Activated CD8-positive, alpha-beta T cell treated with anti-CD3 and anti-CD28 coated beads for 36 hours (primary cell): ENCODE measurements at regions not wholly inside any gene's neighbourhood (a gene's known extent, or its start where the extent isn't known, plus 50 kb on each side); places are given as distances from the start of the nearest gene placed in this dataset.

Experiments used
- ATAC-seq: fragments of 200-7000 bp; cut with Tn5 transposase; one replicate; pipeline ENCODE4 v1.10.0; 2021; ENCODE audit warnings: mild to moderate bottlenecking, moderate library complexity
- CTCF ChIA-PET: fragments of 350-600 bp; sonication (Branson Sonifier 250); formaldehyde crosslinking; loops from one replicate; lab custom pipeline; 2021; ENCODE audit warnings: antibody characterized with exemption; lab: Charles Lee
- POLR2A ChIA-PET: fragments of 350-600 bp; sonication (Branson Sonifier 250); formaldehyde crosslinking; loops from one replicate; lab custom pipeline; 2021; ENCODE audit warnings: antibody characterized with exemption; lab: Charles Lee
- DNase-seq: peaks from one replicate; pipeline ENCODE4 v3.0.0-alpha.2; 2020
- H3K27ac Mint-ChIP-seq: one replicate; pipeline ENCODE4 v1.8.0; 2021; ENCODE audit warnings: mild to moderate bottlenecking, mixed read lengths
- H3K27me3 Mint-ChIP-seq: one replicate; pipeline ENCODE4 v1.8.0; 2021; ENCODE audit warnings: mixed read lengths
- H3K36me3 Mint-ChIP-seq: one replicate; pipeline ENCODE4 v1.8.0; 2021; ENCODE audit warnings: low read depth, mixed read lengths
- H3K4me1 Mint-ChIP-seq: one replicate; pipeline ENCODE4 v1.8.0; 2021; ENCODE audit warnings: low read depth, mixed read lengths
- H3K4me3 Mint-ChIP-seq: one replicate; pipeline ENCODE4 v1.8.0; 2021; ENCODE audit warnings: mild to moderate bottlenecking, moderate library complexity, mixed read lengths
- H3K9me3 Mint-ChIP-seq: one replicate; pipeline ENCODE4 v1.8.0; 2021; ENCODE audit warnings: mixed read lengths
- intact Hi-C: fragments of 100-400 bp; cut with micrococcal nuclease; formaldehyde crosslinking; loops from one replicate; pipeline ENCODE4 v1.10.0; 2022
- TF ChIP-seq, protein P1 (sequence below): fragments of 200-600 bp; IDR thresholded peaks from one replicate; pipeline ENCODE4 v1.8.0; 2022; ENCODE audit warnings: antibody characterized with exemption, mild to moderate bottlenecking

DNA sequence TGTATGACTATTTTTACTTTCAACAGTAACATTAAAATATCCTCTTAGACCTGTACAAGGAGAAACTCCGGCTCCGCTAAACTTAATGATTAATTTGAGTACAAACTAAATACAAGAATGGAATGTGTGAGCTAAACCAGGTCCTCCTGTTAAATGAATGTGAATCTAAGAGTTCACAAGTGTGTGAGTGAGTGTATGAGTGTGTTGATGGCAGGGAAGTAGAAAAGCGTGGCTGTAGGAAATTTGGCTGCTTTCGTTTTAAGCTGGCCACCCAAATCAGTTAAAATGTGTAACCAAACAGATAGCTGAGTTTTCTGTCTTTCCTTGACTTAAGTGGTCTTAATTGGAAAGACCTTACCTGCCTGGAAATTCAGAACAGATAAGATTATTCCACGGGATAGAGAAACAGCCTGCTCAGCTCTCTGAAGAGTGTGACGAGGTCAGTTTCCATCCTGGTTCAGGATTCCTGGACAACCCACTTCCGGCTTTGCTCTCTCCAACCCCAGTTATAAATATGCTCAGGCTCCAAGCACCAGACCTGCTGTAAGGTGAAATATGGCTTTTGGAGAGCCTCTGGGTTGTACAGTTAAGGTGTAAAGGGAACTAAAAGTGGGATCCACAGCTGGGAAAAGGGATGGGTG, 908.6 kb upstream of the EDIL3 start:
- intact Hi-C loops = no loop called here
- ChIA-PET POLR2A (no interaction called here), CTCF (no interaction called here)
- Mint-ChIP-seq H3K27me3 (no peaks in the 10 kb centered on the region), H3K27ac (no peak overlapping the region), H3K9me3 (no peaks in the 10 kb centered on the region), H3K4me1 (no peaks in the 10 kb centered on the region), H3K4me3 (no peak overlapping the region), H3K36me3 (no peaks in the 10 kb centered on the region)
- no peak for DNase-seq
- no peak for ATAC-seq
- TF ChIP-seq, protein P1, sequence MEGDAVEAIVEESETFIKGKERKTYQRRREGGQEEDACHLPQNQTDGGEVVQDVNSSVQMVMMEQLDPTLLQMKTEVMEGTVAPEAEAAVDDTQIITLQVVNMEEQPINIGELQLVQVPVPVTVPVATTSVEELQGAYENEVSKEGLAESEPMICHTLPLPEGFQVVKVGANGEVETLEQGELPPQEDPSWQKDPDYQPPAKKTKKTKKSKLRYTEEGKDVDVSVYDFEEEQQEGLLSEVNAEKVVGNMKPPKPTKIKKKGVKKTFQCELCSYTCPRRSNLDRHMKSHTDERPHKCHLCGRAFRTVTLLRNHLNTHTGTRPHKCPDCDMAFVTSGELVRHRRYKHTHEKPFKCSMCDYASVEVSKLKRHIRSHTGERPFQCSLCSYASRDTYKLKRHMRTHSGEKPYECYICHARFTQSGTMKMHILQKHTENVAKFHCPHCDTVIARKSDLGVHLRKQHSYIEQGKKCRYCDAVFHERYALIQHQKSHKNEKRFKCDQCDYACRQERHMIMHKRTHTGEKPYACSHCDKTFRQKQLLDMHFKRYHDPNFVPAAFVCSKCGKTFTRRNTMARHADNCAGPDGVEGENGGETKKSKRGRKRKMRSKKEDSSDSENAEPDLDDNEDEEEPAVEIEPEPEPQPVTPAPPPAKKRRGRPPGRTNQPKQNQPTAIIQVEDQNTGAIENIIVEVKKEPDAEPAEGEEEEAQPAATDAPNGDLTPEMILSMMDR = no peak

DNA sequence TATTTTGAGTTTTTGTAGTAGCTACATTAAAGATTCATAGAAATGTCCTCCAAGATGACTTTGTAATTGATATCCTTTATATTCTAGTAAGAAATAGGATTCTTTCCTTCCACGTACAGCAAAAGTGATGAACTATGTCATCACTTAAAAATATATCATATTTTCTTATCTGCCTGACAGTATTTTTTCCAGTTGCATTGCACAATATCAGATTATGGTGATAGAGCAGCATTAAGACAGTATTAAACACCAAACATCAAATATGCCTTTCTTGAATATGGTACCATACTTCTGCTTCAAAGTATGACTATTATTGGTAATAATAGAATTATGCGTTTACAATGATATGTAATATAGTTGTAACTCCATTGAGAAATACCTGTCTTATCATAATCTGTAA, 919.8 kb upstream of the EDIL3 start:
- no peaks in the 10 kb centered on the region for H3K4me1 Mint-ChIP-seq
- POLR2A ChIA-PET = no interaction called here
- H3K9me3 Mint-ChIP-seq = peaks cover 3% of the 10 kb centered on the region
- no peak overlapping the region for H3K27ac Mint-ChIP-seq
- DNase-seq (no peak), ATAC-seq (no peak)
- no peaks in the 10 kb centered on the region for H3K27me3 Mint-ChIP-seq
- CTCF ChIA-PET = no interaction called here
- TF ChIP-seq, protein P1 = no peak
- no peak overlapping the region for H3K4me3 Mint-ChIP-seq
- H3K36me3 Mint-ChIP-seq = no peaks in the 10 kb centered on the region
- intact Hi-C loops = no loop called here

- H3K27ac Mint-ChIP-seq = no peak overlapping the region
- POLR2A ChIA-PET = no interaction called here
- H3K4me3 Mint-ChIP-seq = no peak overlapping the region
- H3K4me1 Mint-ChIP-seq = no peaks in the 10 kb centered on the region
- H3K36me3 Mint-ChIP-seq = no peaks in the 10 kb centered on the region
- peaks cover 3% of the 10 kb centered on the region for H3K9me3 Mint-ChIP-seq
- intact Hi-C loops = no loop called here
- ATAC-seq (no peak), DNase-seq (no peak)
- TF ChIP-seq, protein P1 = no peak
- CTCF ChIA-PET = no interaction called here
- H3K27me3 Mint-ChIP-seq = no peaks in the 10 kb centered on the region
Observed at GRCh38 chr5:85305766-85306165, 921.1 kb upstream of the EDIL3 start.

DNA sequence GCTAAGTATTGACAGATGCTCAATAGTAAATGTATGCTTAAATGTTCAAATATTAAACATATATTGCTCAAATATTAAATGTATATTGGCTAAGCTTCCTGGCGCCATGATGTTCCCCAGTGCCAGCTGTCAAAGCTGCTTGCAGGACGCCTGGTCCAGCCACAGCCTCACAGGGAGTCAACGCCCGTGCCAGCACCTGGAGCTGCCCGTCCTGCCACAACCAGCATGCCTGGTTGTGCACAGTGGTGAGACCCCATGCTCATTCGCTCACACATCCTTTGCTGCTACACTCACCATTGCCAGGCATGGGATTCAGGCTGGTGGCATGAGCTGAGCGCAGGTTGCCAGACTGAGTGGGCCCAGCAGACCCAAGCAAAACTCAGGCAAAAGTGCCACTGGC, 926.9 kb upstream of the EDIL3 start:
- ATAC-seq = no peak

DNA sequence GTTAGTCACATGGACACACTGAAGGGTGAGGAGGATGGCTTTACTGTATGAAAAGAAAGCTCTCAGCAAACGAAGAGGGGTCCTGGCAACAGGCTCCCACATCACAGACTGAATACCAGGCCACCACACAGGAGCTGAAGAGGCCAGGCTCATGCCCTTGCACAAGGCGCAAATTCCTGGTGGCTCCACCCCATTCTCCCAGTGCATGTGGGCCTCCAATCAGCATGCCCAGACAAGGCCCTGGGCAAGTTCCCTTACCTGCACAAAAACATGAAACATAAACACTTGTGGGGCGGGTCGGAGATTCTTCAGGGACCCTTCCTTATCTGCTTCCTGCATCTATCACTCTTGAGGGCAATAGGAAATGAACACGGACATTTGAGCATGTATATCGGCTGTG, 935.8 kb upstream of the EDIL3 start:
- TF ChIP-seq, protein P1 = no peak
- Mint-ChIP-seq H3K9me3 (peaks cover under 1% of the 10 kb centered on the region), H3K4me1 (no peaks in the 10 kb centered on the region), H3K27me3 (no peaks in the 10 kb centered on the region), H3K4me3 (no peak overlapping the region), H3K27ac (no peak overlapping the region), H3K36me3 (no peaks in the 10 kb centered on the region)
- intact Hi-C loops = no loop called here
- DNase-seq (no peak), ATAC-seq (no peak)
- ChIA-PET POLR2A (no interaction called here), CTCF (interaction anchor here (0.5 kb wide), 1 partner anchor 9 kb away, joined by 3 read pairs; no protein-coding TSS in a partner anchor)

More for the DNA sequence above, 926.9 kb upstream of the EDIL3 start:
- H3K27me3 Mint-ChIP-seq = no peaks in the 10 kb centered on the region
- TF ChIP-seq, protein P1 = no peak
- H3K9me3 Mint-ChIP-seq = peaks cover 4% of the 10 kb centered on the region
- H3K4me3 Mint-ChIP-seq = no peak overlapping the region
- no peak overlapping the region for H3K27ac Mint-ChIP-seq
- intact Hi-C loops = no loop called here
- CTCF ChIA-PET = interaction anchor here (0.6 kb wide), 1 partner anchor 9 kb away, joined by 3 read pairs; no protein-coding TSS in a partner anchor
- DNase-seq = no peak
- H3K4me1 Mint-ChIP-seq = no peaks in the 10 kb centered on the region
- POLR2A ChIA-PET = no interaction called here
- H3K36me3 Mint-ChIP-seq = no peaks in the 10 kb centered on the region
